CD4-positive, alpha-beta T cell treated with Interleukin-12 subunit alpha and Interleukin-12 subunit beta, for 1 hour (primary cell): ENCODE measurements at regions not wholly inside any gene's neighbourhood (a gene's known extent, or its start where the extent isn't known, plus 50 kb on each side); places are given as distances from the start of the nearest gene placed in this dataset.
"Not testable (repeated sequence)": the region's sequence is repeated elsewhere in the genome, so short reads cannot be mapped to it uniquely, and the experiment has no call there.

ENCODE experiments used
- DNase-seq: peaks from one replicate; pipeline ENCODE4 v3.0.0-alpha.2; 2020

GRCh38 chr7:45410893-45411292, 163.3 kb upstream of the ADCY1 start:
- DNase-seq = no peak

- no peak for DNase-seq
Observed at GRCh38 chr7:45413419-45413818, 160.7 kb upstream of the ADCY1 start.

GRCh38 chr7:45414226-45414625, 159.9 kb upstream of the ADCY1 start:
- no peak for DNase-seq

- no peak for DNase-seq
Observed at GRCh38 chr7:45415265-45415664, 158.9 kb upstream of the ADCY1 start.

- DNase-seq = no peak
Observed at GRCh38 chr7:45416846-45417245, 157.3 kb upstream of the ADCY1 start.

GRCh38 chr7:45417268-45417667, 156.9 kb upstream of the ADCY1 start:
- DNase-seq = no peak

GRCh38 chr7:45417735-45418134, 156.4 kb upstream of the ADCY1 start:
- DNase-seq = no peak

GRCh38 chr7:45420843-45421495, 153.2 kb upstream of the ADCY1 start:
- DNase-seq = no peak

GRCh38 chr7:45421806-45422205, 152.4 kb upstream of the ADCY1 start:
- no peak for DNase-seq

- DNase-seq = no peak
Observed at GRCh38 chr7:45430397-45430796, 143.8 kb upstream of the ADCY1 start.

GRCh38 chr7:45434167-45434784, 139.9 kb upstream of the ADCY1 start:
- no peak for DNase-seq

- DNase-seq = no peak
Observed at GRCh38 chr7:45435131-45435530, 139.0 kb upstream of the ADCY1 start.

GRCh38 chr7:45435846-45436245, 138.3 kb upstream of the ADCY1 start:
- no peak for DNase-seq

GRCh38 chr7:45440776-45441175, 133.4 kb upstream of the ADCY1 start:
- not testable (repeated sequence) for DNase-seq

GRCh38 chr7:45443263-45443662, 130.9 kb upstream of the ADCY1 start:
- DNase-seq = no peak

GRCh38 chr7:45446195-45446944, 127.8 kb upstream of the ADCY1 start:
- no peak for DNase-seq

- DNase-seq = no peak
Observed at GRCh38 chr7:45447296-45447695, 126.9 kb upstream of the ADCY1 start.

GRCh38 chr7:45450571-45451204, 123.5 kb upstream of the ADCY1 start:
- no peak for DNase-seq

GRCh38 chr7:45451342-45452035, 122.7 kb upstream of the ADCY1 start:
- DNase-seq = no peak

- DNase-seq = no peak
Observed at GRCh38 chr7:45454771-45455170, 119.4 kb upstream of the ADCY1 start.

- DNase-seq = no peak
Observed at GRCh38 chr7:45455662-45456061, 118.5 kb upstream of the ADCY1 start.

- DNase-seq = no peak
Observed at GRCh38 chr7:45456105-45456504, 118.1 kb upstream of the ADCY1 start.
